ENCODE measurements at regions not wholly inside any gene's neighbourhood (a gene's known extent, or its start where the extent isn't known, plus 50 kb on each side); places are given as distances from the start of the nearest gene placed in this dataset.
A peak's percentile ranks its signal among the peaks of the same experiment; 100 is the strongest.

DNA sequence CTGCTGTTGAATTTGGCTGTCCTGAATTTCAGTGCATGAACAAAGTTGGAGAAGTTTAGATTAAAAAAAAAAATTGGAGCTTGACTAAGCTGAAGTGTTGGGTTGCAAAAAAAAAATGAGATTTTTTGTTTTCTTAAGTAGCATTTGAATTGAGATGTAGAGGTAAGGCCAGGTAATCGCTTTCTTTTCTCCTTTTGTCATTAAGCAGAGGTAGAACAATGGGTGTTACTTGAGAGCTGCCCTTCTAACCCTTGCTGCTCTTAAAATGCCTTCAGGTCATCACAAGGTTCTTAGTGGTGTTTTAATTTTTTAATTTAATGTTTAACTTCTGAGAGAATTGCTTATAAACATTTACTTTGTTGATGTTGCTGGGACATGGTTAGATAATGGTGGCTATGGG lies 84.1 kb upstream of the PRDM1 start:
- TF ChIP-seq, protein P1, sequence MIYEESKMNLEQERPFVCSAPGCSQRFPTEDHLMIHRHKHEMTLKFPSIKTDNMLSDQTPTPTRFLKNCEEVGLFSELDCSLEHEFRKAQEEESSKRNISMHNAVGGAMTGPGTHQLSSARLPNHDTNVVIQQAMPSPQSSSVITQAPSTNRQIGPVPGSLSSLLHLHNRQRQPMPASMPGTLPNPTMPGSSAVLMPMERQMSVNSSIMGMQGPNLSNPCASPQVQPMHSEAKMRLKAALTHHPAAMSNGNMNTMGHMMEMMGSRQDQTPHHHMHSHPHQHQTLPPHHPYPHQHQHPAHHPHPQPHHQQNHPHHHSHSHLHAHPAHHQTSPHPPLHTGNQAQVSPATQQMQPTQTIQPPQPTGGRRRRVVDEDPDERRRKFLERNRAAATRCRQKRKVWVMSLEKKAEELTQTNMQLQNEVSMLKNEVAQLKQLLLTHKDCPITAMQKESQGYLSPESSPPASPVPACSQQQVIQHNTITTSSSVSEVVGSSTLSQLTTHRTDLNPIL (CRISPR knock-in tag; IDR thresholded peaks at IDR 0.05; ENCODE audit: low read depth), result no peak
- TF ChIP-seq CSDC2 (CRISPR knock-in tag; IDR thresholded peaks at IDR 0.05) (no peak), ARNTL (CRISPR knock-in tag; IDR thresholded peaks at IDR 0.05; ENCODE audit: borderline replicate concordance, low read depth) (no peak), OSR1 (CRISPR knock-in tag; IDR thresholded peaks at IDR 0.05) (no peak), ZC3H10 (CRISPR knock-in tag; IDR thresholded peaks at IDR 0.05) (no peak), TOX (CRISPR knock-in tag; IDR thresholded peaks at IDR 0.05; ENCODE audit: borderline replicate concordance) (no peak), RARB (CRISPR knock-in tag; IDR thresholded peaks at IDR 0.05) (no peak), ZFP30 (CRISPR knock-in tag; IDR thresholded peaks at IDR 0.05) (no peak), ZNF8 (CRISPR knock-in tag; IDR thresholded peaks at IDR 0.05) (no peak)
- no peak for ATAC-seq

DNA sequence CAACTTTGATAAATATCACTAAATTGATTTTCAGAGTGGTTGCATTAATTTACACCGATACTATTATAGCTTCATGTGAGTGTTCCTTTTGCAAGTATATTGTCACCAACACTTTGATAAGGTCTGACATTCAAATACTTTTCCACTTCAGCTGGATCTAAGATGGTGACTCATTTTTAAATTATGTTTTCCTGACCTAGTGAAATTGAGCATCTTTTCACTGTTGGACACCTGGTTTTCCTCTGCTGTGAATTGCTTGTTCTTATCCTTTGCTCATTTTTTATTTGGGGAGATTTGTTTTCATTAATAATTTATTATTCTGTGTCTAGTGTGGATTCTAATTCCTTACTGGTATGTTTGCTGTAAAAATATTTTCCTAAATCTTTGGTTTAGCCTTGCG lies 85.2 kb upstream of the PRDM1 start:
- ATAC-seq, result 0 out of 3 replicates have a peak, but pooled peaks have one; percentile 18
- TF ChIP-seq TOX (CRISPR knock-in tag; IDR thresholded peaks at IDR 0.05; ENCODE audit: borderline replicate concordance) (no peak), RARB (CRISPR knock-in tag; IDR thresholded peaks at IDR 0.05) (no peak), ISL1 (CRISPR knock-in tag; IDR thresholded peaks at IDR 0.05) (no peak), BACH2 (CRISPR knock-in tag; IDR thresholded peaks at IDR 0.05; ENCODE audit: borderline replicate concordance) (no peak), ZC3H10 (CRISPR knock-in tag; IDR thresholded peaks at IDR 0.05) (no peak), GLIS3 (CRISPR knock-in tag; IDR thresholded peaks at IDR 0.05) (no peak), ZFP3 (CRISPR knock-in tag; IDR thresholded peaks at IDR 0.05) (no peak), ZNF565 (CRISPR knock-in tag; conservative IDR thresholded peaks at IDR 0.05; ENCODE audit: low read depth) (no peak), PPARA (CRISPR knock-in tag; IDR thresholded peaks at IDR 0.05; ENCODE audit: borderline replicate concordance) (no peak), TCF4 (CRISPR knock-in tag; IDR thresholded peaks at IDR 0.05; ENCODE audit: borderline replicate concordance) (no peak), SNAI2 (CRISPR knock-in tag; IDR thresholded peaks at IDR 0.05) (no peak), ARNTL (CRISPR knock-in tag; IDR thresholded peaks at IDR 0.05; ENCODE audit: borderline replicate concordance, low read depth) (no peak), ZNF8 (CRISPR knock-in tag; IDR thresholded peaks at IDR 0.05) (no peak), CSDC2 (CRISPR knock-in tag; IDR thresholded peaks at IDR 0.05) (no peak), ZNF70 (CRISPR knock-in tag; IDR thresholded peaks at IDR 0.05) (no peak), ESRRG (CRISPR knock-in tag; IDR thresholded peaks at IDR 0.05) (no peak)
- TF ChIP-seq, protein P2, sequence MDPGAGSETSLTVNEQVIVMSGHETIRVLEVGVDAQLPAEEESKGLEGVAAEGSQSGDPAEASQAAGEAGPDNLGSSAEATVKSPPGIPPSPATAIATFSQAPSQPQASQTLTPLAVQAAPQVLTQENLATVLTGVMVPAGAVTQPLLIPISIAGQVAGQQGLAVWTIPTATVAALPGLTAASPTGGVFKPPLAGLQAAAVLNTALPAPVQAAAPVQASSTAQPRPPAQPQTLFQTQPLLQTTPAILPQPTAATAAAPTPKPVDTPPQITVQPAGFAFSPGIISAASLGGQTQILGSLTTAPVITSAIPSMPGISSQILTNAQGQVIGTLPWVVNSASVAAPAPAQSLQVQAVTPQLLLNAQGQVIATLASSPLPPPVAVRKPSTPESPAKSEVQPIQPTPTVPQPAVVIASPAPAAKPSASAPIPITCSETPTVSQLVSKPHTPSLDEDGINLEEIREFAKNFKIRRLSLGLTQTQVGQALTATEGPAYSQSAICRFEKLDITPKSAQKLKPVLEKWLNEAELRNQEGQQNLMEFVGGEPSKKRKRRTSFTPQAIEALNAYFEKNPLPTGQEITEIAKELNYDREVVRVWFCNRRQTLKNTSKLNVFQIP (CRISPR knock-in tag; IDR thresholded peaks at IDR 0.05; ENCODE audit: borderline replicate concordance, low read depth), result no peak
- TF ChIP-seq, protein P3, sequence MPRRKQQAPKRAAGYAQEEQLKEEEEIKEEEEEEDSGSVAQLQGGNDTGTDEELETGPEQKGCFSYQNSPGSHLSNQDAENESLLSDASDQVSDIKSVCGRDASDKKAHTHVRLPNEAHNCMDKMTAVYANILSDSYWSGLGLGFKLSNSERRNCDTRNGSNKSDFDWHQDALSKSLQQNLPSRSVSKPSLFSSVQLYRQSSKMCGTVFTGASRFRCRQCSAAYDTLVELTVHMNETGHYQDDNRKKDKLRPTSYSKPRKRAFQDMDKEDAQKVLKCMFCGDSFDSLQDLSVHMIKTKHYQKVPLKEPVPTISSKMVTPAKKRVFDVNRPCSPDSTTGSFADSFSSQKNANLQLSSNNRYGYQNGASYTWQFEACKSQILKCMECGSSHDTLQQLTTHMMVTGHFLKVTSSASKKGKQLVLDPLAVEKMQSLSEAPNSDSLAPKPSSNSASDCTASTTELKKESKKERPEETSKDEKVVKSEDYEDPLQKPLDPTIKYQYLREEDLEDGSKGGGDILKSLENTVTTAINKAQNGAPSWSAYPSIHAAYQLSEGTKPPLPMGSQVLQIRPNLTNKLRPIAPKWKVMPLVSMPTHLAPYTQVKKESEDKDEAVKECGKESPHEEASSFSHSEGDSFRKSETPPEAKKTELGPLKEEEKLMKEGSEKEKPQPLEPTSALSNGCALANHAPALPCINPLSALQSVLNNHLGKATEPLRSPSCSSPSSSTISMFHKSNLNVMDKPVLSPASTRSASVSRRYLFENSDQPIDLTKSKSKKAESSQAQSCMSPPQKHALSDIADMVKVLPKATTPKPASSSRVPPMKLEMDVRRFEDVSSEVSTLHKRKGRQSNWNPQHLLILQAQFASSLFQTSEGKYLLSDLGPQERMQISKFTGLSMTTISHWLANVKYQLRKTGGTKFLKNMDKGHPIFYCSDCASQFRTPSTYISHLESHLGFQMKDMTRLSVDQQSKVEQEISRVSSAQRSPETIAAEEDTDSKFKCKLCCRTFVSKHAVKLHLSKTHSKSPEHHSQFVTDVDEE (CRISPR knock-in tag; IDR thresholded peaks at IDR 0.05), result no peak
- TF ChIP-seq, protein P1 (CRISPR knock-in tag; IDR thresholded peaks at IDR 0.05; ENCODE audit: low read depth), result no peak
- TF ChIP-seq, protein P4, sequence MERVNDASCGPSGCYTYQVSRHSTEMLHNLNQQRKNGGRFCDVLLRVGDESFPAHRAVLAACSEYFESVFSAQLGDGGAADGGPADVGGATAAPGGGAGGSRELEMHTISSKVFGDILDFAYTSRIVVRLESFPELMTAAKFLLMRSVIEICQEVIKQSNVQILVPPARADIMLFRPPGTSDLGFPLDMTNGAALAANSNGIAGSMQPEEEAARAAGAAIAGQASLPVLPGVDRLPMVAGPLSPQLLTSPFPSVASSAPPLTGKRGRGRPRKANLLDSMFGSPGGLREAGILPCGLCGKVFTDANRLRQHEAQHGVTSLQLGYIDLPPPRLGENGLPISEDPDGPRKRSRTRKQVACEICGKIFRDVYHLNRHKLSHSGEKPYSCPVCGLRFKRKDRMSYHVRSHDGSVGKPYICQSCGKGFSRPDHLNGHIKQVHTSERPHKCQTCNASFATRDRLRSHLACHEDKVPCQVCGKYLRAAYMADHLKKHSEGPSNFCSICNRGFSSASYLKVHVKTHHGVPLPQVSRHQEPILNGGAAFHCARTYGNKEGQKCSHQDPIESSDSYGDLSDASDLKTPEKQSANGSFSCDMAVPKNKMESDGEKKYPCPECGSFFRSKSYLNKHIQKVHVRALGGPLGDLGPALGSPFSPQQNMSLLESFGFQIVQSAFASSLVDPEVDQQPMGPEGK (CRISPR knock-in tag; IDR thresholded peaks at IDR 0.05; ENCODE audit: borderline replicate concordance), result no peak

DNA sequence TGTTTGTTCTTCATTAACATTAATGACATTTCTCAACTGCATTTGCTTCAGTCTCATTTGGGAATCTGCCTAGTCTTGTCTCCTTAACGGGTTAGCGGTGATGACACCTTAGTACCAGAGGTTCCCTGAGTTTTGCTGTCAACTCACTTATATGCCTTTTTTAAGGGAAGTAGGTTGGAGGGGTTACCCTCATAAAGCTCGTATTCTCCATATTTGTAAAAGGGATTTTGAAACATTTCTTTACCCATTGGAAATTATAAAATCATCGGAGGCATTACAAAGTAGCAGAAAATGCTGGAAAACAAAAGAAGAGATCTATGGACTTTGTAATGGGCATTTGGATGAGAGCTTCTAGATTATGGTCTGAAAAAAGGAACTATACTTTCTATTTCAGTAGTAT lies 88.7 kb upstream of the PRDM1 start:
- no peak for ATAC-seq
- no peak for TF ChIP-seq GLIS3 (CRISPR knock-in tag; IDR thresholded peaks at IDR 0.05)
- no peak for TF ChIP-seq RARB (CRISPR knock-in tag; IDR thresholded peaks at IDR 0.05)
- TF ChIP-seq, protein P2 (CRISPR knock-in tag; IDR thresholded peaks at IDR 0.05; ENCODE audit: borderline replicate concordance, low read depth), result no peak
- TF ChIP-seq ZNF70 (CRISPR knock-in tag; IDR thresholded peaks at IDR 0.05), result no peak
- TF ChIP-seq, protein P3 (CRISPR knock-in tag; IDR thresholded peaks at IDR 0.05), result no peak
- no peak for TF ChIP-seq CSDC2 (CRISPR knock-in tag; IDR thresholded peaks at IDR 0.05)
- TF ChIP-seq TCF4 (CRISPR knock-in tag; IDR thresholded peaks at IDR 0.05; ENCODE audit: borderline replicate concordance), result no peak
- TF ChIP-seq, protein P1 (CRISPR knock-in tag; IDR thresholded peaks at IDR 0.05; ENCODE audit: low read depth), result no peak
- no peak for TF ChIP-seq BACH2 (CRISPR knock-in tag; IDR thresholded peaks at IDR 0.05; ENCODE audit: borderline replicate concordance)
- TF ChIP-seq ISL1 (CRISPR knock-in tag; IDR thresholded peaks at IDR 0.05), result no peak

All from SK-N-SH treated with all-trans-retinoic acid at 6 μM for 48 hours (cell line).